GM11168 (cell line): ENCODE measurements at regions not wholly inside any gene's neighbourhood (a gene's known extent, or its start where the extent isn't known, plus 50 kb on each side); places are given as distances from the start of the nearest gene placed in this dataset.

Experiments used
- in situ Hi-C: fragments of 300-500 bp; cut with MboI; formaldehyde crosslinking; loops from one replicate; pipeline ENCODE4 v1.12.0; 2022; ENCODE audit warnings: low sequenced_read_pairs; ENCODE audit not compliant: unreplicated experiment

DNA sequence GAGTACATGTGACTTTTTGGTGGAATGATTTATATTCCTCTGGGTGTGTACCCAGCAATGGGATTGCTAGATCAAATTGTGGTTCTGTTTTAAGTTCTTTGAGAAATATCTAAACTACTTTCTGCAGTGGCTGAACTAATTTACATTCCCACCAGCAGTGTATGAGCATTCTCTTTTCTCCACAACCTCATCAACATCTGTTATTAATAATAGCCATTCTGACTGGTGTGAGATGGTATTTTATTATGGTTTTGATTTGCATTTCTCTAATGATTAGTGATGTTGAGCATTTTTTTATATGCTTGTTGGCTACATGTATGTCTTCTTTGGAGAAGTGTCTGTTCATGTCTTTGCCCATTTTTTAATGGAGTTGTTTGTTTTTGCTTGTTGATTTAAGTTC lies 267.4 kb upstream of the NT5C1B start:
- in situ Hi-C loops = no loop called here

DNA sequence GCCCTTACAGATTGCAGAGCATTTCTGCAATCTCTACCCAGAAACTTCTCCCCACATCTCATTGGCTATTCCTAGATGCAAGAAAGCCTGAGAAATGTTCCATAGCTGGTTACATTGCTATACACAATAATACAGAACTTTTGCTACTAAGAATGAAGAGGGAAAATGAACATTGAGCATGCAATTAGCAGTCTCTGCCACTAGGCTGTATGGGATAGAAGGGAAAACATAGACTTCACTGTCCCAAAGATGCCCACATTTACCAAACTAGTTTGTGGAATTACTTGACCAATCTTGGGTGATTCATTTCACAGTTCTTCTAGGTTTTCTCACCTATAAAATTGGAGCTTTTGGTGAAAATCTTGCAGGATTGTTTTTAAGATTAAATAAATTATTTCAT lies 265.7 kb upstream of the NT5C1B start:
- in situ Hi-C loops = no loop called here

DNA sequence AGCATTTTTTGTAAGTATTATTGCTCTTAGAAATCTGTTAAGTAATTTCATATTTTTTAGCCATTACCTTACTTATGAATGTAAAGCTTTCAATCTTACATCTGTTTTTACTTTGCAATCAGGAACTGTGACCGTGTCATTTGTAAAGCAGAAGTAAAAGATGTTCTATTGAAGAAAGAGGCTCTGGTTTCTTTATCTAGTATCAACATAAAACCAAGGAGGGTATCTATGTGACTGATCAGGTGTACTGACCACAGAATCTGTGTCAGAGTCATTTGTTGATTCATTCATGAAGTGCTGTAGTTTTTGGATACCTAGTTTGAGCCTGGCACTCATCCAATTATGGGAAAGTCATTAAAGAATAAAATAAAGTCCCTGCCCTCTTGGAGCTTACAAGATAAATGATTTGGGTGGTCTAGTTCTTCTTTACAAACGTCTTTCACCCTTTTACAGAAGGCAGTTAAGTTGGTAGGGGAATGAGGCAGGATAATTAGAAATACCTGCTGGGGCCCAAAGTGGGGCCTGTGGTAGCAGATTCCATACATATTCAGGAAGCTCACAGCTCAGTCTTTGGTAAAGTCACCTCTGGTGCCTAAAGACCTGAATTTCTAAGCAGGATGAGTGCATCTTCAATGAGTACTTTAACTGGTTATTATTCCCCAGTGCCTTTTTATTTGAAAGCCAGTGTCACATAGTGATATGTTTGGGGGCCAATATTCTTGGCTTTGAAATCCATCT lies 260.6 kb upstream of the NT5C1B start:
- in situ Hi-C loops = no loop called here

DNA sequence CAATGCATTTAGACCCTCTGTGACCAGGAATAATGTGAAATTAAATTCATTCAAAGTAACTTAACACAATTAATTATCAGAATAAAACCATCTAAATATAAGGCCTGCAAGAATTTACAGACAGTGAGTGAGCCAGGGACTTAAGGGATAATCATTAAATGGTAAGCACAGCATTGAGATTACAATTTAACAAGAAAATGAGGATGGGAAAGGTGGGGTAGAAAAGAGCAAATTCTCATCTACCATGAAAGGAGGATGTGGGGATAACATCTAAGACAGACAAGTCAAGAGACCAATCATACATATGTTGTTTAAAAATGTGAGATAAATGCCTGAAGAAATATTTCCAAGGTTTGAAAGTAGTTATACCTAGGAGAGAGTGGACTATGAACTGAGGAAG lies 259.3 kb upstream of the NT5C1B start:
- in situ Hi-C loops = no loop called here

DNA sequence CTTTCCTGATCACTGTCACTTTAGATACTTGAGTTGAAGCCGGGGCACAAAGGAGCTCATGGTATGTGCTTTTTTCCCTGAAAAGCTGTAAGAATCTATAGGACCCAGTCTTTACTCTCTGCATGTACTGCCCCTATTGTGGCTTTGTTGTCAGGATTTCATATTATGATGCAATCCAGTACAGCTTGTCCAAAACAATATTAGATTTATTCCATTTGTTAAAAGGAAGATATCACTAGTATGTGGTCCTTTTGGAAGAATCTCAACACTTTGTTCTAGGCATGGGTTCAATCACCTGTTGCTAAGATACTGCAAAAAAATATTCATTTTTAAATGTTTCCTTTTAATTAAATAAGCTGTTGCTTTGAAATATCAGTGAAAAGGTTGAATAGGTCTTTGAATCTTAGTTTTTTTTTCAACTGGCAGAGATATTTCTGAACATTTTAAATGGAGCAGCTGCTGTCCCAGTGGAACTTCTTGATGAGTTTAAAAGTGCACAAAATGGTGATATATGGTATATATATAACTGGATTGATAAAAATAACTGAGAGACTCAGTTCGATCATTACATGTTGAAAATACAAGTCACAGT lies 256.6 kb upstream of the NT5C1B start:
- in situ Hi-C loops = no loop called here

DNA sequence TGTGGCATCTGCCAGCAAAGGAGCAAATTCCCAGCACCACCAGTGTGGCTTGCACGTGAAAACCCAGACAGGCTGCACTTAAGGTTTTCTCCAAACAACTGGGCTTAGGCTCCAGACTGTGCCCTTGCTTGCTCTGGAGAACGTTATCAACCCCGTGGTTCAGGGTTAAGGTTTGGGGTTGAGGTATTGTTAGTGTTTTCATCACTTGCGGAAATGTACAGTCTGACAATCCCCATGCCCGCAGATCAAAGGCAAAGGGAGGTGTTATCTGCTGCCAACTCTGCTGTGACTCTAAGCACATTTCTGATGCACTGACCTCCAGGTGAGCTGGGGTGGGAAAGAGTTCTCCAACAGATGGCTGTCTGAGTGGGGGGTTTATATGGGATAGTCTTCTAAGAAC lies 253.5 kb upstream of the NT5C1B start:
- in situ Hi-C loops = no loop called here

DNA sequence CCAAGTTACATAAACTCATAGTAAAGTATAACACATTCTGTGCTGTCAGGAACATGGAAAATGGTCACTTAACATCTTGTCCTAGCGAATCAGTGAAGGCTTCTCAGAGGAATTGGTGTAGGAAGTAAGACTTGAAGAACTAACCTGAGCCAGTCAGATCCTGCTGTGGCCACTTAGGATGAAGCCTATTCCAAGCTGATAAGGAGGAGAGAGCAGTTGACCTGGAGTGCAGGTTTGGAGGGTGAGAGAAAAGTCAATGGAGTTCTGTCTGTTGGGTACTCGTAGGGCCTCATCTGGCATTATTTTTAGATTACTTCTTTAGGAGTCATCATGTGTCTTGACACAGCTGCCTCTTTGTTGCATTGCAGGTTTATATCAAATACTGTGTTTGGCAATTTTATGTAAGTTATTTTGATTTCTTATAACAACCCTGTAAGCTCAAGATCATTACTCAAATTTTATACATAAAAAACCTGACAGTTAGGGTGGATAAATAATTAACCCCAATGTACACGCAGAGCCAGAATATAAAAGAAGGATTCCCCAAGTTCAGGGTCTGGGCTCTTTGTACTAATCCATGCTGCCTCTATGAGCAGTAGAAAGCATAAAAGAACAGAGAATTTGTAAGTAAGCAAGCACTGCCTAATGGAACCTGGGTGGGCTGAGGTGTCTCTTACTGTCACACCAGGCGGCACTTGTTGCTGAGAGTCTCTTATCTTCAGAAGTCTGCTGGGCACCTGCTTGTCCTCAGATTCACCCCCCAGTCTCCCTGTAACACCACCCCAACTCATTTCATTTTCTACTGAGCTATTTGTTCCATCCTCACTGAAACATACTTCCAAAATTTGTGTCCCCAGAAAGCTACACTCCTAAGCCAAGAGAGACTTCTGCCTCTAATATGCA lies 252.1 kb upstream of the NT5C1B start:
- in situ Hi-C loops = no loop called here

DNA sequence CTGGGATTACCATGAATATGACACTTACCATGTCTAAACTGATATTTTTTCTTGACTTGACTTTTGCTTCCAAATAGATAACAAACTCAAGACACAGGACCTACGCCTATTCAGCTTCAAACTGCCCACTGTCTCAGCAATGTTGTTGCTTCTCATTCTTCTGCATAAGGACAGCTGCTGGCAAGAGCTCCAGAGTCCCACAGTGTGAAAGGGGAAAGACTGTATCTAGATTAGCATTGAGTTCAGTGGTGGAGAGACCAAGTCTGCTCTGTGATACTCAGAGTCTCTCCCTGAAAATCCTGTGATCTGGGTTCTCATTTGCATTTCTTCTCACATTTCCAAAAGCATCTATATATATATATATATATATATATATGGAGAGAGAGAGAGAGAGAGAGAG lies 247.9 kb upstream of the NT5C1B start:
- in situ Hi-C loops = no loop called here

DNA sequence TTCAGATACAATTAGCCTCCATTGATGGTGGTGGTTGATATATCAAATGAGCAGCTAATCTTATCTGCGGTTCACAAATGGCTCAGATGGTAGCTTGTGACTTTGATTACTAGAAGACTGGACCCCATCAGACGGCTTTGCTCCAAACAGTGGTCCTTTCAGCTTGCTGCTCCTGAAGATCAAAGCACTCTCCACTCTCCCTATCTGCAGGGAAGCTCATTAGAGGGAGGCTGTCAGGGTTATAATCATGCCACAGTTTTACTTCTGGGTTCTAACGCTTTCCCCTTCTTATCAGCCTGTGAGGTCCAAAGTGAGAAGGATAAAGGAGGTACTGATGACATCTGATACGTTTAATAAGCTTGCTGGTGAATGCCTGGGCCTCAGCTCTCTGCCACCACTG lies 247.1 kb upstream of the NT5C1B start:
- in situ Hi-C loops = no loop called here

DNA sequence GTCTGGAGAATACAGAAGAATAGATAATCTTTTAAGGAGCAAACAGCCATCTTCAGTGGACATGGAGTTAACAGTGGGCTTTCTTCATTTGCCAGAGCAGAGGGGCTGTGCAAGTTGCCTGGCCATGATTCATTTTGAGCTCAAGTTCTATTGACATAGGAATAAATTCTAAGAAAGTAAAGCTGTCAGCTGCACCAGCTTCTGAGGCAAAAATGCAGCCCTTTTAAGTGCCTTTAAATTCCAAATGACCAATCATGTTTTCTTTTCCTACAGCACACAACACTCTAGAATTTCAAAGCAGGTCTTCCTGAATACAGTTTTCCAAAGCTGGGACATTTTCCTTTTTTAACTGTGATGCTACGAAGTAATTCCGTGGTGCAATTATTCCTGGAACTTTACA lies 246.4 kb upstream of the NT5C1B start:
- in situ Hi-C loops = no loop called here

DNA sequence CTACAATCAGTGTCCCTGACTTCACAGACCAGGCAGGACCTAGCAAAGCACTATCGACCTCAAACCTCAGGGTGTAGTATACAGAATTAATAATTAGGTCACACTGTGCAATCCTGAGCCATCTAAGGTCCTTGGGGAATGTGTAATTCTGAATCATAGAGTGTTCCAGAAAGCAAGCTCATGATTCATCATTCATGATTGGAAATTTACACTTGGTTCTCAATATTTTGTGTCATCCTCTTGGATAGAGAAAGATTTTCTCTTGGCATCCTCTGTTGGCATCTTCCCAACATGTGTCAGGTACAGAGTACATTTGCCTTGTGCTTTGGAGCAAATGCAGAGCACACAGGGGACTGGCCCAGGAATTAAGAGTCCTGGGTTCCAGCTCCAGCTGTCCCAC lies 245.0 kb upstream of the NT5C1B start:
- in situ Hi-C loops = no loop called here

DNA sequence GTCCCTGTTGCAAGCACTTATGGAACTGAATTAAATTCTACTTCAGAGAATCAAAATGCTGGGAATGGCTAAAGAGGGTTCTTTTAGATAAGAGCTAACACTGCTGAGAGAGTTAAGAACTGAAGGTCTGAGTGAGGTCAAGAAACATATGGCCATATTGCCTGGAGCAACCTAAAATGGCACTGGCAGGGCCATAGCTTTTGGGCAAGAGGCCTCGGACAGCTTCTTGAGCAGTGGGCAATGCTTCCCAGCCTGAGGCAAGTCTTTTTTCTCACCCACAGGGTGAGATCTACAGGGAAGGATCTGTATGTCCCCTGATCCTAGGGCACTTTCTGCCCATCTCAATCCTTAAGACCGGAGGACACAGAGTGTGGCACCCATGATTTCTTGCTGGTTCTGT lies 244.6 kb upstream of the NT5C1B start:
- in situ Hi-C loops = no loop called here

DNA sequence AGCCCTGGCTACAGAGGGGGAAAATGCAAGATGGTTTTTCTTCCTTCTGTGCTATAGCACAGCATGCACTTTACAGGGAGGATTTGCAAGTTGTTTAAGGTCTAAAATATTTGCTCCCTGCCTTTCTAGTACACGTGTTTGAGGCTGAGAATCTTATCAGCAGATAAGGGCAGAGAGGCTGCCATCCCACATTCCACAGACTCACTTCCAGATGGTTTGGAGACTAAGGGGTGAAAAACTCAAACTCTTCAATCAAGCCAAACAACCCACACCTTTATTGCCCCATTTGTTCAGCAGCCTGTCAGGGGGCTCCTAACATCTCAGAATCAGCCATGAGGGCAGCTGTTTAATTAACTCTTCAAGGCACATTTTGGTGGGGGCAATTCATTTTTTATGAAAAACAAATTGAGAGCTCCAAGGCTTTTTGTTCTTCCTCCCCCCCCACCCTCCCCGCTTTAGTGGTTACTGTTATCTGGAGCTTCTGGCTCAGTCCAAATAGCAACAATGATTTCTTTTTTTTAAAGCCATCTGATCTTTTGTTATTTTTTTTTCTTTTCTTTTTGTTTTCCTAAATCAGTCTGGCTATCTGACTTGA lies 242.6 kb upstream of the NT5C1B start:
- in situ Hi-C loops = no loop called here

DNA sequence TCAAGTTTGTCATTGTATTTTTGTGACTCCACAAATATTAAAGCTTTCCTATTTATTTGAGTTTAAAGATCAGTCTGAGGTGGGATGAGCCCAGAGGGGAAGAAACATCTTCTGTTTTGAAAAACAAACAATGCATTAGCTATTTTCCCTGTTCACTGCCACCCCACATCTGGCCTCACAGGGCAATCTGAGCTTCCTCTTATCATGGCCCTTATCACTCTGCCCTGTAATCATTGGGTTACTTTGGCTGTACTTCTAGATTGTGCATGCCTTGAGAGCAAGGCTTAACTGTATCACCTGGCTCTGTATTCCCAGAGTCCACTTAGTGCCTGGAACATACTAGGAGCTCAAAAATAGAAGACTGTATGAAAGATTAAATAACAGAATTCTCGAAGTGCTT lies 241.6 kb upstream of the NT5C1B start:
- in situ Hi-C loops = no loop called here

DNA sequence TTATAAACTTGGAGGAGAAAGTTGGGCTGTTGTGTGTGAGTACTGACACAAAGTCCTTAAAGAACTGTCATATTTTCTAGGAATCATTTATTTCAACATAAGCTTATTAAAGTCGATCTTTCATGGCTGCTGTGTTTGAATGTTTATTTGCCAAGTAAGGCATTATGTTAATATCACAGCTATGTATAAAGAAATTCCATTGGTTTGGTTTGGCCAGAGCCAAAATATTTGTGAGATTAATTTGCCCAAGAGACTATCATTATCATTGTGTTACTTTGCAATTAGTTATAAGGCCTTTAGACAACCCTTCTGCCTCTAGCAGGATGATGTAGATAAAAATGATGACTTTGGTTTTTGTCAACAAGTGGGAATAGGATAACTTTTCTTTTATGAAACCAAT lies 240.6 kb upstream of the NT5C1B start:
- in situ Hi-C loops = no loop called here

DNA sequence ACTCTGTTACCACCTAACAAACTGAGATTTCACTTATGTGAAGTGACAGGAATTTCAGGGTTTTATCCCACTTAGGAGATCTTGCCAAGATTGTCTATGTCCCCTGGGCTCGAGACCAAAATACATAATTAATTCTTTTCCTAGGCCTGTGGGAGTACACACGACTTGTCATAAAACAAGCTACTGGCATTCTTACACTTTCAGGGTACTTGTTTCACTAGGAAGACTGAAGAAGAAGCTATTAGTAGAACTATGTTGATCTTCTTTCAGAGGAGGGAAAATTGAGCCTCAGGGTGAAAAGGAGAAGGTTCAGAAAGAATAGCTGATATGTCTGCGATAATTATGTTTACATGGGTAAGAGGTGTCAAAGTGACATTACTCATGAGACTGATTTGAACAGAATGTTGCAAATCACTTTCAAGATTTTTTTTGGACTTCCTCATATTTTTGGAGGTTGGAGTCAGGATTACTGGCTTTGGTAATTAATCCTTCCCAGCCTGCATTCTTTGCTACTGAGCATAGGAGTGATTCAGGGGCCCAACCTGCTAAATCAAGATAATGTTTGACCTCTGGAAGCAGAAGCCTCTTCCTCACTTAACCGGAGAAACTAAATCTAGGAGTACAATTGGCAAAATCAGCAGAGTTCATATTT lies 240.0 kb upstream of the NT5C1B start:
- in situ Hi-C loops = no loop called here

DNA sequence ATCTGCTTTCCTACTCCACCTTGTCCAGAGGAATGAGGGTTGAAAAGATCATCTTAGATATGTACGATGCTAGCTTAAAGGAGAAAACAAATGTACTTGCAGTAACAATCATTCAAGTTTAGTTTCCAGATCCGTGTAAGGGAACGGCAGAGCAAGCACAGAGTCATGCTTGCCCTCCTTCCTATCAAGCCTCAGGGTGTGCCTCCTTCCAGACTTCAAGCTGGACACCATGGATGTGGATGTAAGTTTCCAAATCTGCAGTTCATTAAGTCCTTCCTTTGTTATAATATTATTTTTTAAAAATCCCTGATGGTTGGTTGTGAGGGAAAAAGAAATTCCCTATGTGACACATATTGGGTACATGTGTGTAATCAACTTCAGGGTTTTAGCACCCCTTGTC lies 238.9 kb upstream of the NT5C1B start:
- in situ Hi-C loops = no loop called here

DNA sequence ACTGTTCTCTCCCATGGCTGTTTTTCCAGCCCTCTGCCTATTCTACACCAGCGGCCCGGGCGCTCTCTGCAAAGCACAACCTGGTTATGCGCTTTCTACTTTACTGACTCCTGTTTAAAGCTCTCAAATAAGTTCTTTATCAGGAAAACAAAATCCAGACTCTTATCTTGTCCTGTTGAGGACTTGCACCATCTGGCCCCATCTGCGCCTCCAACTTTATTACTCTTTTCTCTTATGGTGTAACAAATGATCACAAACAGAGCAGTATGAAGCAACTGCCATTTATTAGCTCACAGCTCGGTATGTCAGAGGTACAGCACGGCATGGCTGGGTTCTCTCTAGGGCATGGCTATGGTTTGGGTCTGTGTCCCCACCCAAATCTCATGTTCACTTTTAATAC lies 236.5 kb upstream of the NT5C1B start:
- in situ Hi-C loops = no loop called here

DNA sequence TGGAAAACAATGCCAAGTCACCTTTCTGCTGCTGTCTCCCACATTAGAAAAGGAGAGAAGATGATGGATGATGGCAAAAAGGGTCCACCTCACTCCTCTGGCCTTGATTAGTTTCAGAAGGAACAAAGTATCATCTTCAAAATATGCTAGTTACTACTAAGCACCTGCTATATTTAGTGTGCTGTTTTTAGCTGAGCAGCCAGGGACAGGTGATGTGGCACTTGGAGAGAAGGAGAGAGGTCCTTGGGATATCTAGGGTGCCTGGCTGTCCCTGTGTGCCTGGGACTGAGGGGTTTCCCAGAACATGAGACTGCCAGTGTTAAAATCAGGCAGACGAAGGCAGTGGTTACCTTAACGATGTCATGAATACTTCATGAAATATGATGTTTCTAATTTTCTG lies 235.5 kb upstream of the NT5C1B start:
- in situ Hi-C loops = no loop called here

DNA sequence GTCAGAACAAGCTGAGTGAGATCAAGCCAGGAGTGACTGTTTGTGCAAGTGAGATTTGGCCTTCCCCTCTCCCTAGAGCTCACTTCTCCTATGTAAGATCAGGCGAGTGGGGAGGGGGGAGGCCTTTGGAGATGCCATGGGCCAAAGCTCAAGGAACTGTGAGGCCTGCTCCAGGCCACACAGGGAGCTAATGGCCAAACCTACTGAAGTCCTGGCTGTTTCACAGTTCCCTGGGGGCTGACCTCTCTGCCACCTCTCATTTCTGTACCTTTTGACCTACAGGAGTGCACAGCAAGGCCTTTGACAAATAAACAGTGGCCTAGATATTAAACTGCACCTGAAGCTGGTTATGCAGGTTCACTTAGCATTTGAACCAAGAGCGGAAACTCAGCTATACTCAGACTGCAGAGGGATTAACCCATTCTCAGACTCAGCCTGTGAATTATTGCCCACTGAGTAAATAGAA lies 235.0 kb upstream of the NT5C1B start:
- in situ Hi-C loops = no loop called here
